Neural crest cell (in vitro differentiated cells): ENCODE measurements at regions not wholly inside any gene's neighbourhood (a gene's known extent, or its start where the extent isn't known, plus 50 kb on each side); places are given as distances from the start of the nearest gene placed in this dataset.
"Not testable (repeated sequence)": the region's sequence is repeated elsewhere in the genome, so short reads cannot be mapped to it uniquely, and the experiment has no call there.

Experiments
- DNase-seq: peaks from one replicate; pipeline ENCODE4 v3.0.0; 2021; ENCODE audit warnings: low read depth, mixed read lengths, low spot score
- H3K27ac Mint-ChIP-seq: one replicate; pipeline ENCODE4 v1.8.0; 2021; ENCODE audit warnings: mild to moderate bottlenecking, mixed read lengths; ENCODE audit not compliant: unreplicated experiment
- H3K27me3 Mint-ChIP-seq: 2 replicates; pipeline ENCODE4 v1.8.0; 2021; ENCODE audit warnings: low read depth, mild to moderate bottlenecking, mixed read lengths
- H3K36me3 Mint-ChIP-seq: 2 replicates; pipeline ENCODE4 v1.8.0; 2021; ENCODE audit warnings: low read depth, mild to moderate bottlenecking, mixed read lengths
- H3K4me1 Mint-ChIP-seq: 2 replicates; pipeline ENCODE4 v1.8.0; 2021; ENCODE audit warnings: mixed read lengths
- H3K4me3 Mint-ChIP-seq: one replicate; pipeline ENCODE4 v1.8.0; 2021; ENCODE audit warnings: mild to moderate bottlenecking, mixed read lengths
- H3K9me3 Mint-ChIP-seq: 2 replicates; pipeline ENCODE4 v1.8.0; 2021; ENCODE audit warnings: mixed read lengths
- CTCF ChIP-seq: fragments of 200-600 bp; sonication (generic); conservative IDR thresholded peaks from 2 replicates; pipeline ENCODE4 v1.5.0; 2021; ENCODE audit warnings: antibody characterized with exemption, mild to moderate bottlenecking

DNA sequence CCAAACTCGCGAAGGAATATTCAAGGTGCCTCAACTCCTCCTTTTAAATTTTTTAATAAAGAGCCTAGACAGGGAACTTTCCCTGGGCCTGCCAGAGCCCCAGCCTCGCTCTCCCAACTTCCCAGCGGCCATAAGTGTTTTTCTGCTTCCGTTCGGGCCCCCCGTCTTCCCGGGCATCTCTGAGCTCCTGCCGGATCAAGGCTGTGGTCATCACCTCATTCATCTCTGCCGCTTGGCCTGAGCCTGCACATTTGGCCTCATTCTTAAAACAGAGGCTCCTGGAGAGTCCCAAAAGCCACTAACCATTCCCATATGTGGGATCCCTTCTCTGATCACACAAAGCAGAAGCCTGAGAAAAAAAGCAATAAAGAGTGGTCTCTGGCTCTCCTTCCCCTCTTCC, 969.1 kb upstream of the DEFB115 start:
- H3K4me1 Mint-ChIP-seq, result no peaks in the 10 kb centered on the region
- H3K9me3 Mint-ChIP-seq, result peaks cover 4% of the 10 kb centered on the region
- H3K27ac Mint-ChIP-seq, result no peak overlapping the region
- DNase-seq, result no peak
- peaks cover 18% of the 10 kb centered on the region for H3K36me3 Mint-ChIP-seq
- H3K4me3 Mint-ChIP-seq, result no peak overlapping the region
- no peak for TF ChIP-seq CTCF
- no peaks in the 10 kb centered on the region for H3K27me3 Mint-ChIP-seq

GRCh38 chr20:30289049-30289448, 968.4 kb upstream of the DEFB115 start:
- H3K27me3 Mint-ChIP-seq, DNase-seq, H3K4me3 Mint-ChIP-seq, H3K27ac Mint-ChIP-seq, H3K9me3 Mint-ChIP-seq, H3K4me1 Mint-ChIP-seq: not testable (repeated sequence)
- H3K36me3 Mint-ChIP-seq, result peaks cover 16% of the 10 kb centered on the region

- not testable (repeated sequence) for H3K9me3 Mint-ChIP-seq, H3K27me3 Mint-ChIP-seq, H3K27ac Mint-ChIP-seq, H3K4me1 Mint-ChIP-seq, DNase-seq, H3K4me3 Mint-ChIP-seq
- H3K36me3 Mint-ChIP-seq, result peaks cover 16% of the 10 kb centered on the region
Observed at GRCh38 chr20:30289711-30290141, 967.7 kb upstream of the DEFB115 start.

- H3K27me3 Mint-ChIP-seq, H3K4me3 Mint-ChIP-seq, H3K9me3 Mint-ChIP-seq, H3K27ac Mint-ChIP-seq, DNase-seq, H3K4me1 Mint-ChIP-seq: not testable (repeated sequence)
- H3K36me3 Mint-ChIP-seq, result peaks cover 16% of the 10 kb centered on the region
Observed at GRCh38 chr20:30290361-30291063, 967.0 kb upstream of the DEFB115 start.

- not testable (repeated sequence) for H3K9me3 Mint-ChIP-seq, H3K4me1 Mint-ChIP-seq, H3K27me3 Mint-ChIP-seq, DNase-seq, H3K27ac Mint-ChIP-seq, H3K4me3 Mint-ChIP-seq
- peaks cover 13% of the 10 kb centered on the region for H3K36me3 Mint-ChIP-seq
Observed at GRCh38 chr20:30291064-30291379, 966.4 kb upstream of the DEFB115 start.

DNA sequence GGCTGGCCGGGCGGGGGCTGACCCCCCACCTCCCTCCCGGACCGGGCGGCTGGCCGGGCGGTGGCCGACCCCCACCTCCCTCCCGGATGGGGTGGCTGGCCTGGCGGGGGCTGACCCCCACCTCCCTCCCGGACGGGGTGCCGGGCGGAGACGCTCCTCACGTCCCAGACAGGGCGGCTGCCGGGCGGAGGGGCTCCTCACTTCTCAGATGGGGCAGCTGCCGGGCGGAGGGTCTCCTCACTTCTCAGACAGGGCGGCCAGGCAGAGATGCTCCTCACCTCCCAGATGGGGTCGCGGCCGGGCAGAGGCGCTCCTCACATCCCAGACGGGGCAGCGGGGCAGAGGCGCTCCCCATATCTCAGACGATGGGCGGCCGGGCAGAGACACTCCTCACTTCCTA, 965.8 kb upstream of the DEFB115 start:
- not testable (repeated sequence) for H3K9me3 Mint-ChIP-seq, H3K27me3 Mint-ChIP-seq, H3K4me3 Mint-ChIP-seq

GRCh38 chr20:30295396-30295795, 962.1 kb upstream of the DEFB115 start:
- H3K4me3 Mint-ChIP-seq, H3K4me1 Mint-ChIP-seq, H3K36me3 Mint-ChIP-seq, H3K27me3 Mint-ChIP-seq, H3K27ac Mint-ChIP-seq, H3K9me3 Mint-ChIP-seq, DNase-seq: not testable (repeated sequence)

More for the DNA sequence above, 965.8 kb upstream of the DEFB115 start:
- H3K27ac Mint-ChIP-seq, H3K4me1 Mint-ChIP-seq, DNase-seq: not testable (repeated sequence)
- peaks cover 10% of the 10 kb centered on the region for H3K36me3 Mint-ChIP-seq

DNA sequence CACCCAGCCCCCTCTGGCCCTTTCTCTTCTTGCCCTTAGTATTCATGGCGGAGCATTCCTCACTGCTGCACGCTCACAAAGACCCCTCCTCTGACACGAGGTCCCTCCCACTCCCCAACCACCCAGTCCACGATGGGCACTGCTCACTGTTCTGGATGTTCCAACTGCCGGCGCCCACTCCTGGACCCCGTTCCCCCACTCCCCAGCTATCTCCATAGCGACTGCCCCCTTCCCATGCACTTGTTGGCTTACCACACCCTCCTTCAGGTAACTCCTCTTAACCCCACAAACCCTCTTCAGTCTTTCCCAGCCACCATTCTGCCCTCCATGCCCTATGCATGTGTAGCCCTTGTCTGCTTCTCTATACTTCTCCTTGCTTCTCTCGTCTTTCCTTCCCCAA, 961.5 kb upstream of the DEFB115 start:
- not testable (repeated sequence) for H3K27me3 Mint-ChIP-seq, H3K27ac Mint-ChIP-seq, H3K9me3 Mint-ChIP-seq, H3K36me3 Mint-ChIP-seq, DNase-seq, H3K4me1 Mint-ChIP-seq, H3K4me3 Mint-ChIP-seq

DNA sequence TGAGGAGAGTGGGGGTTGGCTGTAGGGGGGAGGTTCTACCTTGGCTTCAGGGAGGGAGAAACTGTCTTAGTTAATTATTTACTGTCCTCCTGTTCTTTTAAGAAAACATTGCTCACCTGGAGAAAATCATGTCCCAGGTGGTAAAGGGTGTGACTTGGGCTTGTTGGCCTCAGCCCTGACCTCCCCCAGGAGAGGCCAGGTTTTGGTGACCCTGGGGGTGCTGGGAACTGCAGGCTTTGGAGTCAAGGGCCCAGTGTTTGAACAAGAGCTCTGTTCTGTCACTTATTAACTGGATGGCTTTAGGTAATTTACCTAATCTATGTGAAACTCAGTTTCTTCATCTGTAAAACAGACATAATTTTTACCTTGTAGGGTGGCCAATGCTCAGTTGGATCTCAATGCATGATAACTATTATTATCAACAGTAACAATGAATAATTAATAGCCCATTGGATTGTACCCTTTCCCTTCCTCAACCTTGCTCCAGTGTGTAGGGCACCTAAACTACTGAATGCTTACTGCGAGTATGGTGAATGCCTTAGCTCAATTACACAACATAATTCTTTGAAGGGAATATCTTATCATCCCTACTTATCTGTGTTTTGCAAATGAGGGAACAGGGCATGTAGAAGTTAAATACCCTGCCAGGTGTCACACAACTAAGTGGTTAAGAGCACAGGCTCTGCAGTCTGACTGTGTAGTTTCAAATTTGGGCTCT, 959.4 kb upstream of the DEFB115 start:
- not testable (repeated sequence) for DNase-seq, H3K36me3 Mint-ChIP-seq, H3K4me3 Mint-ChIP-seq, H3K9me3 Mint-ChIP-seq, H3K27ac Mint-ChIP-seq, H3K27me3 Mint-ChIP-seq, H3K4me1 Mint-ChIP-seq

DNA sequence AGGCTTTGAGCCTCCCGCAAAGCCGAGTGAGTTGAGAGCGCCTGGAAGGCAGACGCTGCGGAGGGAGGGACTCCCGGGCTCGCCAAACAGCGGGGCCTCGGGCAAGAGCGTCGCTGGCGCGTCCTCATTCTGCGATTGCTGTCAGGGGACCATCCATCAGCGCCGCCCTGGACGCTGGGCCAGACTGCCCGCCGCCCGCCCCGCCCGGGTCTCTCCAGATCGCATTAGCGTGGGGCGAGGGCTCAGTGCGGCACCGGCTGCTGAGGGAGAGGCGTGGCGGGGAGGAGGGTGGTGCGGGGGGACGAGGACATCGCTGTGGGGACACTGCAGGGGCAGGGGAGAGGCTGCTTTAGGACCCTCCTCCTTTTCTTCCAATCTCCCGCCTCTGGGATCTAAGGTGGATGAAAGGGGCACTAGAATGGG, 957.2 kb upstream of the DEFB115 start:
- not testable (repeated sequence) for DNase-seq, H3K36me3 Mint-ChIP-seq, H3K4me1 Mint-ChIP-seq, H3K4me3 Mint-ChIP-seq, H3K9me3 Mint-ChIP-seq, H3K27me3 Mint-ChIP-seq, H3K27ac Mint-ChIP-seq

DNA sequence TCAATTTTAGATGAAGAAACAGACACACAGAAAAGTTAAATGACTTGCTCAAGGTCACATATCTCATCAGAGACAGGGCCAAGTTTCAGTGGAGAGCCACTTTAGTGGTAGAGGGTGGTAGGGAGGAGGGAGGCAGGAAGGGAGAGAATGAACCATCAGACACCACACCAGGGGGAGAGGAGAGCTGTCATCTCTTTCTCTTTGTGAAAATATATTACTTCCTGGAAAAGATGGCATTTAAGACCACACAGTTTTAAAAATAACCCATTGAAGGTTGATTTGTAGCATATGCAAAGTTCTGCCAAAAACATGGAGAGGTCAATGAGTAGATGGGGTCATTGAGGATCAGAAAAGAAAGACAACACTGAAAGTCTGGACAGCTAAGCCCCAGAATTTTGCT, 954.7 kb upstream of the DEFB115 start:
- H3K27ac Mint-ChIP-seq, H3K4me1 Mint-ChIP-seq, DNase-seq, H3K27me3 Mint-ChIP-seq, H3K36me3 Mint-ChIP-seq, H3K4me3 Mint-ChIP-seq: not testable (repeated sequence)
- H3K9me3 Mint-ChIP-seq, result peaks cover 12% of the 10 kb centered on the region

- not testable (repeated sequence) for H3K9me3 Mint-ChIP-seq, H3K4me3 Mint-ChIP-seq
Observed at GRCh38 chr20:30309938-30310337, 947.5 kb upstream of the DEFB115 start.

GRCh38 chr20:30310385-30310784, 947.1 kb upstream of the DEFB115 start:
- H3K27ac Mint-ChIP-seq, H3K36me3 Mint-ChIP-seq, H3K4me1 Mint-ChIP-seq, H3K27me3 Mint-ChIP-seq, DNase-seq, H3K9me3 Mint-ChIP-seq, H3K4me3 Mint-ChIP-seq: not testable (repeated sequence)

More at GRCh38 chr20:30309938-30310337, 947.5 kb upstream of the DEFB115 start:
- H3K36me3 Mint-ChIP-seq, H3K27me3 Mint-ChIP-seq, DNase-seq, H3K27ac Mint-ChIP-seq, H3K4me1 Mint-ChIP-seq: not testable (repeated sequence)
